Embryonic facial prominence (tissue), 1 donor: ENCODE measurements at regions not wholly inside any gene's neighbourhood (a gene's known extent, or its start where the extent isn't known, plus 50 kb on each side); places are given as distances from the start of the nearest gene placed in this dataset.

Experiments
- DNase-seq: peaks from one replicate; pipeline ENCODE4 v3.0.0-alpha.2; 2016; ENCODE audit errors: extremely low spot score

- DNase-seq: no peak
Measured at GRCh38 chr2:37590119-37590571, 81.3 kb downstream of the CDC42EP3 start.
